Peyer's patch (tissue), 4 donors: ENCODE measurements at regions not wholly inside any gene's neighbourhood (a gene's known extent, or its start where the extent isn't known, plus 50 kb on each side); places are given as distances from the start of the nearest gene placed in this dataset.

ENCODE experiments used
- POLR2A ChIP-seq, 2 donors: fragments of 450-650 bp; IDR thresholded peaks; one replicate each; pipeline ENCODE4 v1.5.1; 2017; ENCODE audit warnings: antibody characterized with exemption in 2 of 2, mild to moderate bottlenecking in 2 of 2, moderate library complexity in 2 of 2
- TF ChIP-seq, protein P1 (sequence below), 6 experiments: fragments of 450-650 bp in 4 of 6; fragments of 200-600 bp in 2 of 6; sonication (generic) in 1 of 6; IDR thresholded peaks; one replicate each; pipeline ENCODE4 v1.5.1; 2017 to 2019; ENCODE audit warnings: antibody characterized with exemption in 6 of 6, mild to moderate bottlenecking in 3 of 6, moderate library complexity in 1 of 6

DNA sequence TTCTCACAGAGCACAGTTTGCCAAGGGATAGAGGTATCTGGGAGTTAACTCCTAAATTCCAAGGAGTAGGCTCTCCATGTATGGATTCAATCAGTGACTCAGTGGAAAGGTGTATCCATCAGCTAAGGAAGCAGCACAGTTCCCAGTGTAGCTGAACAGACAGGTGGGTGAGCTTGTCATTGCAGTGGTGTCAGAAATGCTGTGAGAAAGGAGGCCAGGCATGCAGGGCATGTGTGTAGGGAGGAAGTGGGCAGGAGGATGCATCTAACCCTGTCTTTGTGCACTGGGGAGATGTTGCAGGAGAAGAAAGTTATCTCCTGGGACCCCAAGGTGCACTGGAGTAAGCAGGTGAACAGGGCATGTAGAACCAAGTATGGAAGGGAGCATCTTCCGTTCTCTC, 539.0 kb downstream of the VRK1 start:
- TF ChIP-seq, protein P1, sequence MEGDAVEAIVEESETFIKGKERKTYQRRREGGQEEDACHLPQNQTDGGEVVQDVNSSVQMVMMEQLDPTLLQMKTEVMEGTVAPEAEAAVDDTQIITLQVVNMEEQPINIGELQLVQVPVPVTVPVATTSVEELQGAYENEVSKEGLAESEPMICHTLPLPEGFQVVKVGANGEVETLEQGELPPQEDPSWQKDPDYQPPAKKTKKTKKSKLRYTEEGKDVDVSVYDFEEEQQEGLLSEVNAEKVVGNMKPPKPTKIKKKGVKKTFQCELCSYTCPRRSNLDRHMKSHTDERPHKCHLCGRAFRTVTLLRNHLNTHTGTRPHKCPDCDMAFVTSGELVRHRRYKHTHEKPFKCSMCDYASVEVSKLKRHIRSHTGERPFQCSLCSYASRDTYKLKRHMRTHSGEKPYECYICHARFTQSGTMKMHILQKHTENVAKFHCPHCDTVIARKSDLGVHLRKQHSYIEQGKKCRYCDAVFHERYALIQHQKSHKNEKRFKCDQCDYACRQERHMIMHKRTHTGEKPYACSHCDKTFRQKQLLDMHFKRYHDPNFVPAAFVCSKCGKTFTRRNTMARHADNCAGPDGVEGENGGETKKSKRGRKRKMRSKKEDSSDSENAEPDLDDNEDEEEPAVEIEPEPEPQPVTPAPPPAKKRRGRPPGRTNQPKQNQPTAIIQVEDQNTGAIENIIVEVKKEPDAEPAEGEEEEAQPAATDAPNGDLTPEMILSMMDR (IDR thresholded peaks at IDR 0.05), result no peak
- TF ChIP-seq POLR2A (IDR thresholded peaks at IDR 0.05), result no peak
